ENCODE measurements at regions not wholly inside any gene's neighbourhood (a gene's known extent, or its start where the extent isn't known, plus 50 kb on each side); places are given as distances from the start of the nearest gene placed in this dataset.

- no peak for DNase-seq
- Mint-ChIP-seq H3K27me3 (ENCODE audit: unreplicated experiment) (no peaks in the 10 kb centered on the region), H3K9me3 (ENCODE audit: unreplicated experiment) (no peaks in the 10 kb centered on the region), H3K36me3 (ENCODE audit: unreplicated experiment) (no peaks in the 10 kb centered on the region), H3K27ac (ENCODE audit: unreplicated experiment) (no peak overlapping the region), H3K4me1 (ENCODE audit: low read depth, unreplicated experiment) (no peaks in the 10 kb centered on the region), H3K4me3 (ENCODE audit: unreplicated experiment) (no peak overlapping the region)
- TF ChIP-seq CTCF (IDR thresholded peaks at IDR 0.05; ENCODE audit: partially characterized antibody, unreplicated experiment) = no peak
Measured at GRCh38 chr5:89899559-89899958, 510.0 kb downstream of the CETN3 start.

GRCh38 chr5:89893546-89893945 lies 516.0 kb downstream of the CETN3 start:
- Mint-ChIP-seq H3K4me3 (ENCODE audit: unreplicated experiment) (no peak overlapping the region), H3K9me3 (ENCODE audit: unreplicated experiment) (peaks cover 1% of the 10 kb centered on the region), H3K4me1 (ENCODE audit: low read depth, unreplicated experiment) (no peaks in the 10 kb centered on the region), H3K36me3 (ENCODE audit: unreplicated experiment) (peaks cover 12% of the 10 kb centered on the region), H3K27ac (ENCODE audit: unreplicated experiment) (no peak overlapping the region), H3K27me3 (ENCODE audit: unreplicated experiment) (no peaks in the 10 kb centered on the region)
- no peak for TF ChIP-seq CTCF (IDR thresholded peaks at IDR 0.05; ENCODE audit: partially characterized antibody, unreplicated experiment)
- DNase-seq = no peak

GRCh38 chr5:89885670-89886069 lies 523.9 kb downstream of the CETN3 start:
- H3K4me3 Mint-ChIP-seq (ENCODE audit: unreplicated experiment) = no peak overlapping the region
- H3K9me3 Mint-ChIP-seq (ENCODE audit: unreplicated experiment) = no peaks in the 10 kb centered on the region
- no peaks in the 10 kb centered on the region for H3K36me3 Mint-ChIP-seq (ENCODE audit: unreplicated experiment)
- no peak for TF ChIP-seq CTCF (IDR thresholded peaks at IDR 0.05; ENCODE audit: partially characterized antibody, unreplicated experiment)
- no peaks in the 10 kb centered on the region for H3K27me3 Mint-ChIP-seq (ENCODE audit: unreplicated experiment)
- H3K4me1 Mint-ChIP-seq (ENCODE audit: low read depth, unreplicated experiment) = no peaks in the 10 kb centered on the region
- no peak for DNase-seq
- no peak overlapping the region for H3K27ac Mint-ChIP-seq (ENCODE audit: unreplicated experiment)

- no peak for TF ChIP-seq CTCF (IDR thresholded peaks at IDR 0.05; ENCODE audit: partially characterized antibody, unreplicated experiment)
- Mint-ChIP-seq H3K9me3 (ENCODE audit: unreplicated experiment) (no peaks in the 10 kb centered on the region), H3K27ac (ENCODE audit: unreplicated experiment) (no peak overlapping the region), H3K4me3 (ENCODE audit: unreplicated experiment) (no peak overlapping the region), H3K36me3 (ENCODE audit: unreplicated experiment) (no peaks in the 10 kb centered on the region), H3K27me3 (ENCODE audit: unreplicated experiment) (no peaks in the 10 kb centered on the region), H3K4me1 (ENCODE audit: low read depth, unreplicated experiment) (no peaks in the 10 kb centered on the region)
- no peak for DNase-seq
Measured at GRCh38 chr5:89883967-89884366, 525.6 kb downstream of the CETN3 start.

- Mint-ChIP-seq H3K27me3 (ENCODE audit: unreplicated experiment) (no peaks in the 10 kb centered on the region), H3K36me3 (ENCODE audit: unreplicated experiment) (no peaks in the 10 kb centered on the region), H3K4me1 (ENCODE audit: low read depth, unreplicated experiment) (no peaks in the 10 kb centered on the region), H3K9me3 (ENCODE audit: unreplicated experiment) (no peaks in the 10 kb centered on the region), H3K4me3 (ENCODE audit: unreplicated experiment) (no peak overlapping the region), H3K27ac (ENCODE audit: unreplicated experiment) (no peak overlapping the region)
- DNase-seq = no peak
- no peak for TF ChIP-seq CTCF (IDR thresholded peaks at IDR 0.05; ENCODE audit: partially characterized antibody, unreplicated experiment)
Measured at GRCh38 chr5:89878140-89879132, 531.1 kb downstream of the CETN3 start.
